ENCODE measurements at regions not wholly inside any gene's neighbourhood (a gene's known extent, or its start where the extent isn't known, plus 50 kb on each side); places are given as distances from the start of the nearest gene placed in this dataset.

- Histone ChIP-seq H3K9me2 (ENCODE audit: insufficient read depth, low read length) (no peaks in the 10 kb centered on the region), H3K4me2 (ENCODE audit: low read length) (no peak overlapping the region), H3K9me3 (ENCODE audit: low read length) (no peaks in the 10 kb centered on the region), H3K27me3 (ENCODE audit: insufficient read depth, low read depth, low read length) (no peaks in the 10 kb centered on the region), H3K27ac (ENCODE audit: low read length) (no peak overlapping the region), H3K79me2 (replicated peaks; ENCODE audit: insufficient read depth, low read length) (no peaks in the 10 kb centered on the region), H2AFZ (ENCODE audit: low read depth, low read length) (no peak overlapping the region), H3K9ac (ENCODE audit: low read length) (no peak overlapping the region), H3K4me3 (ENCODE audit: low read length) (no peak overlapping the region), H3K36me3 (ENCODE audit: insufficient read depth, low read length) (no peaks in the 10 kb centered on the region), H4K20me1 (ENCODE audit: insufficient read depth) (no peaks in the 10 kb centered on the region), H3F3A (ENCODE audit: insufficient read depth, low read length, poor library complexity, severe bottlenecking) (no peaks in the 10 kb centered on the region)
- TF ChIP-seq MXI1 (conservative IDR thresholded peaks at IDR 0.05; ENCODE audit: poor library complexity, severe bottlenecking) (no peak), REST (IDR thresholded peaks at IDR 0.05; ENCODE audit: borderline replicate concordance) (no peak), EZH2 (IDR thresholded peaks at IDR 0.05; ENCODE audit: borderline replicate concordance, insufficient read depth, low read length, poor library complexity, severe bottlenecking) (no peak), EP300 (conservative IDR thresholded peaks at IDR 0.05; ENCODE audit: poor library complexity, severe bottlenecking) (no peak), RAD21 (conservative IDR thresholded peaks at IDR 0.05) (no peak), CTCF (IDR thresholded peaks at IDR 0.05; ENCODE audit: poor library complexity, severe bottlenecking) (no peak), SMC3 (conservative IDR thresholded peaks at IDR 0.05; ENCODE audit: poor library complexity) (no peak), POLR2AphosphoS5 (IDR thresholded peaks at IDR 0.05) (no peak), TAF1 (IDR thresholded peaks at IDR 0.05; ENCODE audit: low read depth) (no peak)
These were observed 601.4 kb upstream of the BTBD3 start for GRCh38 chr20:11316244-11316643.

- no peak for TF ChIP-seq EP300 (conservative IDR thresholded peaks at IDR 0.05; ENCODE audit: poor library complexity, severe bottlenecking)
- TF ChIP-seq TAF1 (IDR thresholded peaks at IDR 0.05; ENCODE audit: low read depth): no peak
- TF ChIP-seq POLR2AphosphoS5 (IDR thresholded peaks at IDR 0.05): no peak
- no peak for TF ChIP-seq REST (IDR thresholded peaks at IDR 0.05; ENCODE audit: borderline replicate concordance)
- TF ChIP-seq EZH2 (IDR thresholded peaks at IDR 0.05; ENCODE audit: borderline replicate concordance, insufficient read depth, low read length, poor library complexity, severe bottlenecking): no peak
- no peak for TF ChIP-seq MXI1 (conservative IDR thresholded peaks at IDR 0.05; ENCODE audit: poor library complexity, severe bottlenecking)
- TF ChIP-seq RAD21 (conservative IDR thresholded peaks at IDR 0.05): no peak
- TF ChIP-seq CTCF (IDR thresholded peaks at IDR 0.05; ENCODE audit: poor library complexity, severe bottlenecking): no peak
- no peak for TF ChIP-seq SMC3 (conservative IDR thresholded peaks at IDR 0.05; ENCODE audit: poor library complexity)
- H3K4me3 ChIP-seq (ENCODE audit: low read length): no peak overlapping the region
- H3F3A ChIP-seq (ENCODE audit: insufficient read depth, low read length, poor library complexity, severe bottlenecking): no peaks in the 10 kb centered on the region
These were observed 597.7 kb upstream of the BTBD3 start for GRCh38 chr20:11320033-11320432.

More at GRCh38 chr20:11320033-11320432, 597.7 kb upstream of the BTBD3 start:
- H3K4me2 ChIP-seq (ENCODE audit: low read length): no peak overlapping the region
- H3K9me3 ChIP-seq (ENCODE audit: low read length): no peaks in the 10 kb centered on the region
- H2AFZ ChIP-seq (ENCODE audit: low read depth, low read length): no peak overlapping the region
- no peaks in the 10 kb centered on the region for H3K36me3 ChIP-seq (ENCODE audit: insufficient read depth, low read length)
- no peaks in the 10 kb centered on the region for H3K9me2 ChIP-seq (ENCODE audit: insufficient read depth, low read length)
- H4K20me1 ChIP-seq (ENCODE audit: insufficient read depth): no peaks in the 10 kb centered on the region
- no peaks in the 10 kb centered on the region for H3K79me2 ChIP-seq (replicated peaks; ENCODE audit: insufficient read depth, low read length)
- no peak overlapping the region for H3K9ac ChIP-seq (ENCODE audit: low read length)
- no peak overlapping the region for H3K27ac ChIP-seq (ENCODE audit: low read length)
- no peaks in the 10 kb centered on the region for H3K27me3 ChIP-seq (ENCODE audit: insufficient read depth, low read depth, low read length)

Measured in neural cell (in vitro differentiated cells).